HG03521 (cell line): ENCODE measurements at regions not wholly inside any gene's neighbourhood (a gene's known extent, or its start where the extent isn't known, plus 50 kb on each side); places are given as distances from the start of the nearest gene placed in this dataset.
"Not testable (repeated sequence)": the region's sequence is repeated elsewhere in the genome, so short reads cannot be mapped to it uniquely, and the experiment has no call there.

Experiments
- ATAC-seq: cut with Tn5 transposase; IDR thresholded peaks from one replicate; pipeline ENCODE4 v1.9.1; 2021; ENCODE audit warnings: mild to moderate bottlenecking, moderate library complexity; ENCODE audit not compliant: unreplicated experiment

DNA sequence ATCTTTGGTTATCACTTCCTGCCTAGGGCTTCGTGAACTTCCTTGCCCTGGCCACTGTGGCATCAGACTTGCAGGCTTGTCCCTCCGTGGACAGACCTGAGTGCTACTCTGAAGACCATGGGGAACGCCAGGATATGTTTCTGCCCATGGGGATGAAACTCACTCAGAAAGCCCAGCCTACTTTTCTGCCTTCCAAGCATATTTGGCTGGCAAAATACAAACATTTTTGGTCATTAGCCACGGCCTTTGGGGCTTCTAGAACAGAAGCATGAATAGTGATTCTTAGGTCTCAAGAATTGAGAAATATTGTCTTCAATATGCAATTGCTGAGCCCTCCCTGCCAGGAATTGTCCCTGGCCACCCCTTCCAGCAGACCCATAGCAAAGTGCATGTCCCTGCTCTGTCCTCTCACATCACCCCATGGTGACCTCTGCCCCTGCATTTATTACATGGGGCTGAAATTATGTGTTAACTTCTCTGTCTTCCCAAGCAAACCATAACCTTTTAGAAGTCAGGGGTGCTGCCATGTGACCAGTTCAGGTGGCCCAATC is 152.4 kb downstream of the OSR1 start:
- ATAC-seq, result no peak

DNA sequence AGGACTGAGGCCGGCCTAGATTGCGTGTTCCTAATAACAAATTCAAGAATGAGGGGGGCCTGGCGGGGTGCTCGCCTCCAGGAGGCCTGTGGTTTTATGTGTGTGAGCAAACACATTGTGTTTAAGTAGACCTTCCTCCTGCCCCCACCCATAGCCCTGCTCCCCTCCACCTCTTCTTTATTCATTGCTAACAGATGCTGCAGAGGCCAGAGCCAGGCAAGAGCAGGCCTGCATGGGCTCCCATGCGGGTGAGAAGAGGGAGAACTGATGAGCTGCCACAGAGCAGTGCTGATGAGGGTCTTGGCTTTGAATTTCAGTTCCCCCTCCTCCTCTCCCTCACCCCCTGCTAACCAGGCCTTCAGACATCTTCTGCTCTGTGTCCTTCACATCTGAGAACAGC is 154.6 kb downstream of the OSR1 start:
- ATAC-seq, result no peak

DNA sequence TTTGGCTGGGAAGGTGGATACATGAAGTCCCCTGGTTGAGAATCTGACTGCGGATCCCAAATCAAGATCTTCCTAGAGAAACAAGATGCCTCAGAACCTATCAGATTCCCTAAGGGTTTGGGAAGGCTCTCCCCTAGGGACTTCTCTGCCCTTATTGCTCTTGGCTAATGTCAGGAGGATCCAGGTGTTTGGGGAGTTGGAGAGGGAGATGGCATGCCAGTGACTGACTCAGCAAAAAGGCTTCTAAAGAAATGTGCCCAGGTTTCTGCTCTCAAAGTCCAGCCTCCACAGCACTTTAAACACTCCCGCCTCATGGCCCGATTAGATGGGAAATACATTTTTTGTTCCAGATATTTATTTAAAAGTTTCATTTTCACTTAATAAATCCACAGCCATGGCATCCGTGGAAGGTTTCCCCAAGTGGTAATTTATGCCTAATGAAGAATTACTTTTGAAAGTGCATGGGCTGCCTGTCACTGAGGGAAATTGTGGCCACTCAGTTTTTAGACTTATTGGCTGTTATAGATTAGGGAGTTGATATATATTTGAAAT is 156.4 kb downstream of the OSR1 start:
- no peak for ATAC-seq

DNA sequence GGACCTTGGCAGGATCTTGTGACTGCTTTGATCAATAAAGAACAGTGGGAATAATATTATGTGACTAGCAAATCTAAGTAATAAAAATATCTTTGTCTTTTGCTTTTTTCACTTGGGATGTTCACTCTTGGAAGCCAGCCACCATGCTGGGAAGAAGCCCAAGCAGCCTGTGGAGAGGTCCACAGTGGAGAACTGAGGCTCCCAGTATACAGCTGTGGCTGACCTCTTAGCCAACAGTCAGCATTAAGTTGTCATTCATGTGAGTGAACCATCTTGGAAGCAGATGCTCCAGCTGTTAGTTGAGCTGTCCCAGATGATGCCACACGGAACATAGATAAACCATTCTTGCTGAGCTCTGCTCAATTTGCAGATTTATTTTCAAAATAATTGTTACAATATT is 160.0 kb downstream of the OSR1 start:
- ATAC-seq, result no peak

DNA sequence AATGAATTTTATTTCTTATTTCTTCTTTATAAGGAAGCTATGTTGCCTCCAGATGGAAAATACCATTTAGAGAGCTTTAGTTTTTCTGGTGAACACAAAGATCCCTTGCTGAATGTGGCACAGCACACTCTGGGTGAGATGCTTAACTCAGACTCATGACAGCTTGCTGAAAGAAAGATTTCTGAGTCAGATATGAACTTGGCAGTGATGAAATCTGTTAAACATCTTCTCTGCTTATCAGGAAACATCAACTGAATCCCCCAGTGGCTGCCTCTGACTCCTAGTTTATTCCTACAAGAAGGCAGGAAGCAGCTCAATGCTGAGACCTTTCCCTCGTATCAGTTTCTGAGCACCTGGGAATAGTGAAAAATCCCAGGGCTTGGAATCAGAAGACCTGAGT is 162.8 kb downstream of the OSR1 start:
- ATAC-seq, result no peak

DNA sequence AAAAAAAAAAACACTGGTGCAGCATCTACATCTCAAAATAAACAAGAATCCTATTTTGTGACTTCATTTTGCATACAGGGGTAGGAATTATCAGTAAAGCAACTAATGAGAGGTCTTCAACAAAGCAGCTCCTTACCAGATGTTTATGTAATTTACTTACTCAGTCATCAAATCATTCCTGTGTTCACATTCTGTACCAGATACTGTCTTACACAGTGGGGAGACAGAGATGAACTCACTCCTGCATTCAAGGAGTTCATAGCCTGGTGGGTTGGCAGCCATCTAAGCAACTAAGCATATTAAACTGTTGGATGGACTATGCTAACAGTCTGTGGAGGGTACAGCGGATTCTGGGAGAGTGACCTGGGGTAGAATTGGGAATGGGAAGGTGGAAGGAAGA is 169.0 kb downstream of the OSR1 start:
- ATAC-seq, result no peak

DNA sequence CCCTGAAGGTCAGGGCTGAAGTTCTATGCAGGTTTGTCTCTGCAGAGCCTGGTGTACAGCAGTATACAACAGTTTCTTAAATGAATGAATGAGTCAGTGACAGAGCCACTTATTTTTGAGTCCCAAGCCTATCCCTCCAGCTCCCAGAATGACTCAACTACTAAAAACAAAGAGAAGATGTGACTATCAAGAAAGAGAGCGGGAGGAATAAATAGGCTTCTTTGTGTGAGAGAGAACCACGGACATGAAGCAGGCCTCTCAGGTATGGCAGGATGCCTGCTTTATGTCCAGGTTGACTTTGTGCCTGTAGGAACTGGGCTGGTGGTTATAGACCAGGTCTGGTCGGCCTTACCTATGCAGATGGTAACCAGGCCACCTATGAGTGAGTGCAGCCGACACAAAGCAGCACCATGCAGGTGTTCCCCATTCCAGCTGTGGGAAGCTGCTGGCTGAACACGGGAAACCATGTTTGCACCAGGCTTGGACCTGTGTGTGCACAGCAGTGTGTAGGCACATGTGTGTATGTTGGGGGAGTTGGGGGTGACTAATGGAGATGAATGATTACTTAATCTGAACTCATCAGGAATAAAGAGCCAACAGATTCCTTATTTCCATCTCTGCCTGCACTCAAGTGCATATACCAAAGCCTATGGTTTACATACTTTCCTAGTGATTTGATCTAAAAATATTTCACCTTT is 171.0 kb downstream of the OSR1 start:
- ATAC-seq, result no peak

DNA sequence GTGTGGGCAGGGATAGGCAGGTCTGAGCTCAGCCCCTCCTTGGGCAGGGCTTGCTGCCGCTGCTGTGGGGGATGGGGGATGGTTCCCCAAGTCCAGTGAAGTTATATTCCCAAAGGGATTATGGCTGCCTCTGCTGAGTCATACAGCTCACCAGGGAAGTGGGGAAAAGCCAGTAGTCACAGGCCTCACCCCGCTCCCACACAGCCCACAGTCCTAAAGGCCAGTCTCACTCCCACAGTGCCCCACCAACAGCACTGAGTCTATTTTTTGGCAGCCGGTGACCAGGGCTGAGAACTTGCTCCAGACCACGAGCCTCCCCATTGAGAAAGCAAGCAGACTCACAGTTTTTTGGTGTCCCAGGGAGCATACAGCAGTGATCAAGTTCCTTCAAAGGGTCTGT is 173.3 kb downstream of the OSR1 start:
- ATAC-seq, result no peak

DNA sequence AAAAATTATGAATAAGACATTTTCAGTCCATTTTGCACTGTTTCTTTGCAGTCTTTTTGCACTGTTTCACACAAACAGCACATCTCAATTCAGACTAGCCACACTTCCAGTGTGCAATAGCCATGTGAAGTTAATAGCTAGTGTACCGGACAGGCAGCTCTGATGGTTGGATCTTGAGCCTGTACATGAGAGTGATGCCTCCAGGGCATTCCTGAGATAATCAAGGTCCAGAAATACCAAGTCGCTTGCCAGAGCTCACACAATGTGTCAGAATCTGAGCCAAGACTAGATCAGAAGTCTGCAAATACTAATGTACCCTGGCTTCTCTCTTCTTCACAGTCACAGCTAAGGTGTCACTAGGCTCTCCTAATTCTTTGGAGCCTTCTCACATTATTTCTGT is 180.2 kb downstream of the OSR1 start:
- ATAC-seq, result no peak

DNA sequence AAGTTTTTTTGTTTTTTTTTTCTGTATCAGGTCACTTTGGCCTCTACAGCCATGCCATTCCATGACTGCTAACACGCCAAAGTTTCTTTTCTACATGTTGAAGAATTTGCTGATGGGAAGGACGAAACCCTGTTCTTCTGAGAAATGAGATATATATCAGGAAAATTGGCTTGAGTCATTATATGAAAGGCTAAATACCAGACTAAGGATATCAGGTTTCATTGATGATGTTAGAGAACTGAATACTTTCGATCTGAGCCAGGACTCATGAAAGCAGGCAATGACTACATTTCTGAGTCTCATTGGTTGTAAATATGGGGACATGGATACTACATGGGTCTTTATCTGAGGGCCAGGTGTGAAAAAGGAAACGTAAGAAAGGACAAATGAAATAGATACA is 181.4 kb downstream of the OSR1 start:
- no peak for ATAC-seq

DNA sequence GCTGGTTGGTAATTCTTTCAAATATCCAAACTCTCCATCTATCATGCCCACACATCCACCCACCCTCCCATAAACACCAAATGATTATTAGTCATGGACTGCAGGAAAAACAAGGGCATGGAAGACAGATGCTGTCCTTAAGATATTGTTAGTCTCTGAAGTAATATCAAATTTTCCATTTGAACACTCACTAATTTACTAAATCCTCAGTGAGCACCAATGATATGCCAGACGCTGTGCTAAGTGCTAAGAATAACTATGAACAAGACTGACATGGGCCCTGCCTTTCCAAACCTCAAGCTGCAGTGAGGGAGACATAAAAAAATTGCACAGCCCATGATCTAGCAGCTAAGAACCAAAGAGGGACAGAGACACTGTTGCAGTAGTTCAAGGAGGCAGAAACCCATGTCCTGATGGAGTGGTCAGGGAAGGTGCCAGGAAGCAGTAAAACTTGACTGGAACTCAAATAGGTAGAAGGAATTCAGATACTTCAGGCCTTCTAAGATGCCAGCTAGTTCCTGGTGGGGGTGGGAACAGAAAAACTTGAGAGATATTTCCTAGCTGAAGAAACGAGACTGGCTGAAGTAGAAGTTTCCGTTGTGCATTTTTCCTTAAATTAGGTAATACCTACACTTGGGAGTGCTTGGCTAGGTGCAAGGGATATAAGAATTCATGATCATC is 182.1 kb downstream of the OSR1 start:
- ATAC-seq, result no peak

DNA sequence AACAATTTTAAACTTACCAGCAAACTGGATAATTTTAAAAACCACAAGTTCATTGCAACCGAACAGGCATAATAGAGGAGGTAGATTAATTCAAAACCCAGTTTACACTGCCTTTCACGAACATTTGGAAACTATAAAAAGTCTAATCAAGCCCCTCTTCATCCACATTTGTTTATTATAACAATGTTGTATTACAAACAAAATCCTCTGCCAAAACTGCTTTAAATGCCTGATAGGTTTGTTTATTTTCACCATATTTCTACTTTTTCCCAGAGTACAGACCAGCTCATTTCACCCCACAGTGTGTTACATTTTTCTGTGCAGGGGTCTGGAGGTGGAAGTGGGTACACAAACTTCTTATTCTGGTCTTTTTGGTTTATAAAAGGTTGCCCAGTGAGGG is 184.2 kb downstream of the OSR1 start:
- no peak for ATAC-seq

DNA sequence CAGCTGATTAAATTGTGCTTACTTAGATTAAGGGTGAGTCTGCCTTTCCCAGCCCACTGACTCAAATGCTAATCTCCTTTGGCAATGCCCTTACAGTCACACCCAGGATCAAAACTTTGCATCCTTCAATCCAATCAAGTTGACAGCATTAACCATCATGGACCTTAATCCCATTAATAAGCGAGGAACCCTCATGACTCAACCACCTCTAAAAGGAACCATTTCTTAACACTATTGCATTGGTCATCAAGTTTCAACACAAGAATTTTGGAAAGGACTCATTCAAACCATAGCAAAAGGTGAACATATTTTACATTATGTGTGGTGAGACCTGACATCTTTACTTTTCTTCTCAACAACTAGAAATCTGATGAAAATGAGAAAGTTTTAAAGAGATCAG is 187.0 kb downstream of the OSR1 start:
- ATAC-seq, result no peak

DNA sequence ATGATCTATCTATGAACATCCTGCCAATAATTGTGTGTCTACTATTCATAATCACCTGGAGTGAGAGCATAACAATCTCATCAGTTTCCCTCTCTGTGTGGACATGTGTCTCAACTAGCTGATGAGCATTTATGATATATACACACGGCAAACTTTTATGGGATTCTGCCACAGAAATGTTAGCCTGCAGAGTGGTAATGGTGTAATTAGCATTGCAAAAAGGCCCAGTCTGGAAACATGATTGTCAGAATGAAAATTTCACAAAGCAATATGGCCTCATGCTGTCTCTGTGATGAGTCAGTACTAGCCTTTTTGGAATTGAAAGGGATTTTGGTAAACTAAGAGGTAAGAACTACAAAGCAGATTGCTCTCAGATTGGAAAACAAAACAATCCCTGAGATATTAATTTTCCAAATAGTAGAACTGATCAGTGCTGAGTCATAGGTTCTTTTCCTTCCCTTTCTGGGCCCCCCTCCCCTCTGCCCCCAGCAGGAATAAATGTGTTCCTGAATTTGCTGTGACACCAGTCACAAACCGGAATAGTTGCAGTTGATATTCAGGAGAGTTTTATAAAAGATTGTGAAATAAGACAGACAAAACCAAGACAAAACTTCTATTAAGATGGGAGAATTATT is 189.2 kb downstream of the OSR1 start:
- no peak for ATAC-seq

DNA sequence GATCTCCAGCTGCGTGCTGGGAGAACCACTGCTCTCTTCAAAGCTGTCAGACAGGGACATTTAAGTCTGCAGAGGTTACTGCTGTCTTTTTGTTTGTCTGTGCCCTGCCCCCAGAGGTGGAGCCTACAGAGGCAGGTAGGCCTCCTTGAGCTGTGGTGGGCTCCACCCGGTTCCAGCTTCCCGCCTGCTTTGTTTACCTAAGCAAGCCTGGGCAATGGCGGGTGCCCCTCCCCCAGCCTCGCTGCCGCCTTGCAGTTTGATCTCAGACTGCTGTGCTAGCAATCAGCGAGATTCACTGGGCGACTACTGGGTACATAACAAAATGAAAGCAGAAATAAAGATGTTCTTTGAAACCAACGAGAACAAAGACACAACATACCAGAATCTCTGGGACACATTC is 194.3 kb downstream of the OSR1 start:
- ATAC-seq, result not testable (repeated sequence)

DNA sequence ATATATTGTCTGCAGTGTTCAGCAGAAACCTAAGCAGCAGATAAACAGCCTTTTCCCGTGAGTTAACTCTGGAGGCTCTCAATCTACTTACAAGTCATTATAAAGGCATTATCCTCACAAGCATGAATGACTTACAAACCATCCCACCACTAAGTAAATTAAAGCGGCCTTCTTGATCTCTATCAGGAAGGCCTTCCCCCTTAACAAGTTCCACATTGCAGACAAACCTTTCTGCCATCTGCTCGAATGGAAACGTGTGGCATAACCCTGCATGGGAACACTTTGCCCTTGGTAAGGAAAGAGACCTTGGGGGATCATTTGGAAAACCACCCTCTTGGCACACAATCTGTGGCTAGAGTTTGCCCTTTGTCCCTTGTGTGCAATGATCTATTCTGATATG is 199.5 kb downstream of the OSR1 start:
- ATAC-seq, result no peak

DNA sequence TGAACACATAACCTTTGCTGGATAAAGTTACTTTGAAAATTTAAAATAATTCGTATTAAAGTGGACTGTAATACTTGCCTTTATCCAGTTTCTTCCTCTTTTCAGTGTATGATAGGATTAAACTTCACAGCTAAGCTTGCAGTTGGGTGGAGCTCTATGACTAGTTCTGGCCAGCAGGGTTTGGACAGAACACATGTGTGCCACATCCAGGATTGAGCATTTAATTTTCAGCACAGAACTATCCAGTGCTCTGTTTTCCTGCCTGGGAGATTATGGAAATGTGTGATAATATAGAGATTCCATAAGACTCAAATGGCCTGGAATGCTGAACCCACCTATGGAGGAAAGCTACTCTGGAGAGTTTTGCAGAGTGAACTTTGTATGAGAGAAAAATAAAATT is 200.2 kb downstream of the OSR1 start:
- ATAC-seq, result no peak

DNA sequence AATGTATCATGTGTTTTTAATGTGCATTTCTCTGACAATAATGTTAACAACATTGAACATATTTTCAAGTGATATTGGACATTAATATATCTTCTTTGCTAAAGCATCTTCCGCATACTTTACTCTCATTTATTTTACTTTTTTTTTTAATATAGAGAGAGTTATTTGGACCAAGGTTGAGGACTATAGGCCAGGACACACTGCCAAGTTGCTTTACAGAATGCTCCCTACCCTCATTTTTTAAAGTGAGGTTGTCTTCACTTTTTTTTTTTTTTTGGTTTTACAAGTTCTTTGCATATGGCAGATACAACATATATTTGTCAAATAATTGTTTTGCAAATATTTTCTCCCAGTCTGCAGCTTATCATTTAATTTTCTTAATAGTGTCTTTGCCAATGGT is 201.8 kb downstream of the OSR1 start:
- no peak for ATAC-seq

DNA sequence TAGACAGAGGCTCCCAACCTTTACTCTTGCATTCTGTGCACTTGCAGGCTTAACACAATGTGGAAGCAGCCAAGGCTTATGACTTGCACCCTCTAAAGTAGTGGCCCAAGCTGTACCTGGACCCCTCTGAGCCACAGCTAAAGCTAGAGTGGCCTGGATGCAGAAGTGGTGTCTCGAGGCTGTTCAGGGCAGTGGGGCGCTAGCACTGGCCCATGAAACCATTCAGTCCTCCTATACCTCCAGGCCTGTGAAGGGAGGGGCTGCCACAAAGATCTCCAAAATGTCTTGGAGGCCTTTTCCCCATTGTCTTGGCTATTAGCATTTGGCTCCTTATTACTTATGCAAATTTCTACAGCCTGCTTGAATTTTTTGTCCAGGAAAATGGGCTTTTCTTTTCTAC is 207.7 kb downstream of the OSR1 start:
- no peak for ATAC-seq

DNA sequence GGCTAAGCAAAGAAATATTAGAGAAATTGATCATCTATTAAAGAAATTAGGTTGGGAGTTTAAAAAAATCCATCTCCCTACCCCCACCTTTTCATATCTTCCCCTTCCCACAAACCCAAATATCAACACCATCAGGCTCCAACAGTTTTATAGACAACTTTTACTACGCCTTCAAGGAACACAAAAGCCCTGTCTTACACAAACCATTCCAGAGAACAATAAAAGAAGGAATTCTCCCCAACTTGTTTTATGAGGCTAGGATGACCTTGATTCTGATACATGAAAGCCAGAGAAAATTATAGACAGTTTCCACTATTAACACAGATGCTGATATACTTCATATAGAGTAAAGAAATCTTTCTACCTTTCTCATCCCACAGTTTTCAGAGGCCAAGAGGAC is 211.6 kb downstream of the OSR1 start:
- ATAC-seq, result no peak

DNA sequence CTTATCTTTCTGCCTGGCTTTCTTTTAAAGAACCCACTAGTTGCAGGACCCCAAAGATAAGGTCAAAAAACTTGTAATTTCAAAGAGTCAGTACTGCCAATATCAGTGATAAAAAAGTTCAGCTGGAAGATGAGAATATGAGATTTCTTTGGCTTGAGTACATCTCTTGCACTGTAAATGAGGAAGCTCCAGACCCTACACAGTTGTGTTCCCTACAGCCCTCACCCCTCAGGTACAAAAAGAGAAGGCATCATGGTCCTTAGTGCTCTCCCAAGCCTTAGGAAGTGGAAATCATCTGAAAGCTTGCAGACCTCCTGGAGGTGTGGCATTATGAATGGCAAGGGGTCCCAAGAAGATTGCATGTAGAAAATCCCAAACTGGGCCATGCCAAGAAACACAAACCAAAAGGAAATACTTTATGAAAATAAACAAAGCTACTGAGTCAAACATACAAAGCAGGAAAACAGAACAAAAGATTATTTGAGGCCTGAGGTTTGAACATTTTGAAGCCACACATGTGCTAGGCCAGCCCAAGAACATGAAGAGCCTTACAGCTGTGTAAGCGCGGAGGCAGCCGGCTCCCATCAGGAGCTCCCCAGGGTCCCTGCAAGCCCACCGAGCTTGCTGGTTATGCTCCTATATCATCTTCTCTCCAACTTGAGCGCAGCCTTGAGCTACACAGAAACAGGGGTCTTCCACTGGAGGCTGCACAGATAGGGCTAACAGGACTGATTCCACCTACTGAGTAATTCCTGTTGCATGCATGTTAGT is 217.0 kb downstream of the OSR1 start:
- ATAC-seq, result no peak
